ENCODE measurements at regions not wholly inside any gene's neighbourhood (a gene's known extent, or its start where the extent isn't known, plus 50 kb on each side); places are given as distances from the start of the nearest gene placed in this dataset.

DNA sequence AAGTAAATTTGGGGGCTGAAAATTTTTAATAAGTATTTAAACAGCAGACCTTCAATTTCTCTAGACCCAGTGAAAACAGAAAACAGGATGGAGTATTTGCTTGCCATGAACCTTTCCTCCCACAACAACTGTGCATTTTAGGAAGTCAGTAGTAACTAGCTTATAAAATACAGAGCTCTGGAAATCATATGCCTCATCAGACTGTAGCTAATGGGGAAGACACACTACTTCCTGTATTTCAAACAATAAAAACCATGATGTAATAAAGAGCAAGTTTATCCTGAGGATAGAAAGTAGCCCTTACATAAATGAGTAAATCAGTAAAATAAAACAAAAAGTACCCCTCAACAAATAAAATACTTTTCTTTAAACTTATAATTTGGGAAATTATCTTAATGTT lies 280.1 kb upstream of the ZFP42 start (continued):
- TF ChIP-seq JUND (IDR thresholded peaks at IDR 0.05; ENCODE audit: low read length) (no peak), ASH2L (IDR thresholded peaks at IDR 0.05; ENCODE audit: low read length) (no peak), EZH2 (IDR thresholded peaks at IDR 0.05; ENCODE audit: low read depth, low read length, severe bottlenecking) (no peak), CHD2 (IDR thresholded peaks at IDR 0.05; ENCODE audit: low read length) (no peak), TAF1 (IDR thresholded peaks at IDR 0.05; ENCODE audit: low read depth, low read length) (no peak), FOSL1 (IDR thresholded peaks at IDR 0.05; ENCODE audit: insufficient read depth, low read depth, low read length) (no peak)

Data from H1 (cell line).